ENCODE measurements at regions not wholly inside any gene's neighbourhood (a gene's known extent, or its start where the extent isn't known, plus 50 kb on each side); places are given as distances from the start of the nearest gene placed in this dataset.

DNA sequence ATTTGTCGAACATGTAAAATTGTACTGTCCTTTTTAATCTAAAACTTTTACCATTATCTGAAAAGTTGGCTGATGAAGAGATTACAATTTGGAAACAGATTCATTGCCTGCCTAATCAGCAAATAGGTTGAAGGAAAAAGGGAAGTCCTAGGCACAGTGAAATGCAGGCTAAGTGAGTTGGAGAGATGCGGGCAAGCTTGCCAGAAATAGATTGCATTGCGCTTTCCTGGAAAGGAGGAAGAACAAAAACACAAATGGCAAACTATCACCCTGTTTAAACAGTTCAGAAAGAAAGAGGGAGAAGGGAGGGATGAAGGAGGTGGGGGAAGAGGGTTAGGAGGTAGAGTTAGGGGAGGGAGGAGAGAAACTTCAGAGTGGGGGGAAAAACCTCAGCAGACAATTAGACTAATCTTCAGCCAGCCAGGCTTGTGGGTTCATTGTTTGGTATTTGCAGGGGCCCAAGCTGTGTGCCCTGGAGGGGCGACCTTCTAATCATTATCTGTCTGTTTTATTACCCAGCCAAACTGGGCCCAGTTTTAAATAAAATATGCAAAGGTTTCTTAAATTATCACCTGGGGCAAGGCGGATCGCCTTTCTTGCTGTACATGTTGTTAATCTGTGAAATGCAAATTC, 465.2 kb downstream of the TFAP2B start:
- TF ChIP-seq, protein P1, sequence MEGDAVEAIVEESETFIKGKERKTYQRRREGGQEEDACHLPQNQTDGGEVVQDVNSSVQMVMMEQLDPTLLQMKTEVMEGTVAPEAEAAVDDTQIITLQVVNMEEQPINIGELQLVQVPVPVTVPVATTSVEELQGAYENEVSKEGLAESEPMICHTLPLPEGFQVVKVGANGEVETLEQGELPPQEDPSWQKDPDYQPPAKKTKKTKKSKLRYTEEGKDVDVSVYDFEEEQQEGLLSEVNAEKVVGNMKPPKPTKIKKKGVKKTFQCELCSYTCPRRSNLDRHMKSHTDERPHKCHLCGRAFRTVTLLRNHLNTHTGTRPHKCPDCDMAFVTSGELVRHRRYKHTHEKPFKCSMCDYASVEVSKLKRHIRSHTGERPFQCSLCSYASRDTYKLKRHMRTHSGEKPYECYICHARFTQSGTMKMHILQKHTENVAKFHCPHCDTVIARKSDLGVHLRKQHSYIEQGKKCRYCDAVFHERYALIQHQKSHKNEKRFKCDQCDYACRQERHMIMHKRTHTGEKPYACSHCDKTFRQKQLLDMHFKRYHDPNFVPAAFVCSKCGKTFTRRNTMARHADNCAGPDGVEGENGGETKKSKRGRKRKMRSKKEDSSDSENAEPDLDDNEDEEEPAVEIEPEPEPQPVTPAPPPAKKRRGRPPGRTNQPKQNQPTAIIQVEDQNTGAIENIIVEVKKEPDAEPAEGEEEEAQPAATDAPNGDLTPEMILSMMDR (IDR thresholded peaks at IDR 0.05; ENCODE audit: insufficient read depth, low read length, poor library complexity, severe bottlenecking), result no peak
- TF ChIP-seq EZH2phosphoT487 (conservative IDR thresholded peaks at IDR 0.05; ENCODE audit: low read length), result no peak
